WTC11 (cell line): ENCODE measurements at regions not wholly inside any gene's neighbourhood (a gene's known extent, or its start where the extent isn't known, plus 50 kb on each side); places are given as distances from the start of the nearest gene placed in this dataset.

Experiments used
- CTCF ChIP-seq: fragments of 200-600 bp; IDR thresholded peaks from 2 replicates; pipeline ENCODE4 v1.8.0; 2022; ENCODE audit warnings: antibody characterized with exemption
- ESRRA ChIP-seq: sonication (generic); formaldehyde crosslinking; IDR thresholded peaks from 2 replicates; pipeline ENCODE4 v1.8.1; 2022; ENCODE audit warnings: mild to moderate bottlenecking, missing genetic modification reagents, borderline replicate concordance
- NR2C2 ChIP-seq: sonication (generic); formaldehyde crosslinking; IDR thresholded peaks from 2 replicates; pipeline ENCODE4 v1.8.0; 2022; ENCODE audit warnings: mild to moderate bottlenecking, missing genetic modification reagents
- OVOL2 ChIP-seq: fragments of 250-450 bp; sonication (Bioruptor Pico); IDR thresholded peaks from 2 replicates; pipeline ENCODE4 v1.9.0; 2021; ENCODE audit warnings: mild to moderate bottlenecking, borderline replicate concordance
- SP1 ChIP-seq: sonication (generic); formaldehyde crosslinking; conservative IDR thresholded peaks from 2 replicates; pipeline ENCODE4 v1.8.1; 2022; ENCODE audit warnings: missing genetic modification reagents
- TEAD1 ChIP-seq: sonication (generic); formaldehyde crosslinking; IDR thresholded peaks from 2 replicates; pipeline ENCODE4 v1.8.0; 2022; ENCODE audit warnings: mild to moderate bottlenecking, missing genetic modification reagents
- TF ChIP-seq, protein P1 (sequence below): sonication (generic); formaldehyde crosslinking; IDR thresholded peaks from 2 replicates; pipeline ENCODE4 v1.8.1; 2022; ENCODE audit warnings: mild to moderate bottlenecking, moderate library complexity, missing genetic modification reagents
- TF ChIP-seq, protein P2 (sequence below): sonication (generic); formaldehyde crosslinking; IDR thresholded peaks from 2 replicates; pipeline ENCODE4 v1.8.1; 2023; ENCODE audit warnings: mild to moderate bottlenecking, missing genetic modification reagents, moderate library complexity
- TF ChIP-seq, protein P3 (sequence below): sonication (generic); formaldehyde crosslinking; IDR thresholded peaks from 2 replicates; pipeline ENCODE4 v1.8.0; 2022; ENCODE audit warnings: mild to moderate bottlenecking, missing genetic modification reagents
- TF ChIP-seq, protein P4 (sequence below): sonication (generic); formaldehyde crosslinking; IDR thresholded peaks from 2 replicates; pipeline ENCODE4 v1.8.1; 2022; ENCODE audit warnings: missing genetic modification reagents, borderline replicate concordance

GRCh38 chr3:78338405-78338804 lies 1298.5 kb downstream of the ROBO2 start:
- TF ChIP-seq ESRRA (CRISPR knock-in tag) (no peak), NR2C2 (no peak), CTCF (no peak), SP1 (CRISPR knock-in tag) (no peak), TEAD1 (CRISPR knock-in tag) (no peak), OVOL2 (no peak)
- TF ChIP-seq, protein P1, sequence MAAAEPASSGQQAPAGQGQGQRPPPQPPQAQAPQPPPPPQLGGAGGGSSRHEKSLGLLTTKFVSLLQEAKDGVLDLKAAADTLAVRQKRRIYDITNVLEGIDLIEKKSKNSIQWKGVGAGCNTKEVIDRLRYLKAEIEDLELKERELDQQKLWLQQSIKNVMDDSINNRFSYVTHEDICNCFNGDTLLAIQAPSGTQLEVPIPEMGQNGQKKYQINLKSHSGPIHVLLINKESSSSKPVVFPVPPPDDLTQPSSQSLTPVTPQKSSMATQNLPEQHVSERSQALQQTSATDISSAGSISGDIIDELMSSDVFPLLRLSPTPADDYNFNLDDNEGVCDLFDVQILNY (CRISPR knock-in tag), result no peak
- TF ChIP-seq, protein P2, sequence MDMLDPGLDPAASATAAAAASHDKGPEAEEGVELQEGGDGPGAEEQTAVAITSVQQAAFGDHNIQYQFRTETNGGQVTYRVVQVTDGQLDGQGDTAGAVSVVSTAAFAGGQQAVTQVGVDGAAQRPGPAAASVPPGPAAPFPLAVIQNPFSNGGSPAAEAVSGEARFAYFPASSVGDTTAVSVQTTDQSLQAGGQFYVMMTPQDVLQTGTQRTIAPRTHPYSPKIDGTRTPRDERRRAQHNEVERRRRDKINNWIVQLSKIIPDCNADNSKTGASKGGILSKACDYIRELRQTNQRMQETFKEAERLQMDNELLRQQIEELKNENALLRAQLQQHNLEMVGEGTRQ (CRISPR knock-in tag), result no peak
- TF ChIP-seq, protein P3, sequence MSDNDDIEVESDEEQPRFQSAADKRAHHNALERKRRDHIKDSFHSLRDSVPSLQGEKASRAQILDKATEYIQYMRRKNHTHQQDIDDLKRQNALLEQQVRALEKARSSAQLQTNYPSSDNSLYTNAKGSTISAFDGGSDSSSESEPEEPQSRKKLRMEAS (CRISPR knock-in tag), result no peak
- TF ChIP-seq, protein P4, sequence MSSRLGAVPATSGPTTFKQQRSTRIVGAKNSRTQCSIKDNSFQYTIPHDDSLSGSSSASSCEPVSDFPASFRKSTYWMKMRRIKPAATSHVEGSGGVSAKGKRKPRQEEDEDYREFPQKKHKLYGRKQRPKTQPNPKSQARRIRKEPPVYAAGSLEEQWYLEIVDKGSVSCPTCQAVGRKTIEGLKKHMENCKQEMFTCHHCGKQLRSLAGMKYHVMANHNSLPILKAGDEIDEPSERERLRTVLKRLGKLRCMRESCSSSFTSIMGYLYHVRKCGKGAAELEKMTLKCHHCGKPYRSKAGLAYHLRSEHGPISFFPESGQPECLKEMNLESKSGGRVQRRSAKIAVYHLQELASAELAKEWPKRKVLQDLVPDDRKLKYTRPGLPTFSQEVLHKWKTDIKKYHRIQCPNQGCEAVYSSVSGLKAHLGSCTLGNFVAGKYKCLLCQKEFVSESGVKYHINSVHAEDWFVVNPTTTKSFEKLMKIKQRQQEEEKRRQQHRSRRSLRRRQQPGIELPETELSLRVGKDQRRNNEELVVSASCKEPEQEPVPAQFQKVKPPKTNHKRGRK, result no peak
